Dermis blood vessel endothelial cell (primary cell): ENCODE measurements at regions not wholly inside any gene's neighbourhood (a gene's known extent, or its start where the extent isn't known, plus 50 kb on each side); places are given as distances from the start of the nearest gene placed in this dataset.
"Not testable (repeated sequence)": the region's sequence is repeated elsewhere in the genome, so short reads cannot be mapped to it uniquely, and the experiment has no call there.

ENCODE experiments used
- DNase-seq: peaks from one replicate; pipeline ENCODE4 v3.0.0; 2010

- DNase-seq, result no peak
Measured at GRCh38 chr7:34493752-34494151, 164.3 kb upstream of the NPSR1 start.

- DNase-seq, result no peak
Measured at GRCh38 chr7:34497153-34497777, 160.8 kb upstream of the NPSR1 start.

- DNase-seq, result no peak
Measured at GRCh38 chr7:34501156-34501555, 156.9 kb upstream of the NPSR1 start.

GRCh38 chr7:34507191-34507590 is 150.8 kb upstream of the NPSR1 start:
- DNase-seq, result no peak

GRCh38 chr7:34523226-34523918 is 134.6 kb upstream of the NPSR1 start:
- no peak for DNase-seq

GRCh38 chr7:34530259-34530658 is 127.8 kb upstream of the NPSR1 start:
- no peak for DNase-seq

- DNase-seq, result no peak
Measured at GRCh38 chr7:34539003-34539402, 119.0 kb upstream of the NPSR1 start.

- DNase-seq, result no peak
Measured at GRCh38 chr7:34544621-34545020, 113.4 kb upstream of the NPSR1 start.

GRCh38 chr7:34550996-34551395 is 107.0 kb upstream of the NPSR1 start:
- no peak for DNase-seq

GRCh38 chr7:34552502-34552901 is 105.5 kb upstream of the NPSR1 start:
- no peak for DNase-seq

- no peak for DNase-seq
Measured at GRCh38 chr7:34558022-34558421, 100.0 kb upstream of the NPSR1 start.

GRCh38 chr7:34564091-34564490 is 93.9 kb upstream of the NPSR1 start:
- no peak for DNase-seq

- no peak for DNase-seq
Measured at GRCh38 chr7:34567906-34568305, 90.1 kb upstream of the NPSR1 start.

- DNase-seq, result no peak
Measured at GRCh38 chr7:34569975-34570699, 87.9 kb upstream of the NPSR1 start.

- DNase-seq, result no peak
Measured at GRCh38 chr7:34575006-34575405, 83.0 kb upstream of the NPSR1 start.

- not testable (repeated sequence) for DNase-seq
Measured at GRCh38 chr7:34577934-34578333, 80.1 kb upstream of the NPSR1 start.

GRCh38 chr7:34581698-34582097 is 76.3 kb upstream of the NPSR1 start:
- DNase-seq, result not testable (repeated sequence)

GRCh38 chr7:34584526-34584925 is 73.5 kb upstream of the NPSR1 start:
- DNase-seq, result no peak

- peak; percentile 15 for DNase-seq
Measured at GRCh38 chr7:34596887-34597286, 61.1 kb upstream of the NPSR1 start.

- no peak for DNase-seq
Measured at GRCh38 chr7:34603711-34604444, 54.1 kb upstream of the NPSR1 start.
